HG02763 (cell line): ENCODE measurements at regions not wholly inside any gene's neighbourhood (a gene's known extent, or its start where the extent isn't known, plus 50 kb on each side); places are given as distances from the start of the nearest gene placed in this dataset.
"Not testable (repeated sequence)": the region's sequence is repeated elsewhere in the genome, so short reads cannot be mapped to it uniquely, and the experiment has no call there.

ENCODE experiments used
- ATAC-seq: cut with Tn5 transposase; IDR thresholded peaks from one replicate; pipeline ENCODE4 v1.9.1; 2021; ENCODE audit warnings: mild to moderate bottlenecking, moderate library complexity; ENCODE audit not compliant: unreplicated experiment

GRCh38 chr2:139605668-139606067 is 825.5 kb upstream of the NXPH2 start:
- no peak for ATAC-seq

GRCh38 chr2:139600166-139600565 is 820.0 kb upstream of the NXPH2 start:
- ATAC-seq: no peak

GRCh38 chr2:139585101-139585500 is 804.9 kb upstream of the NXPH2 start:
- no peak for ATAC-seq

- no peak for ATAC-seq
Observed at GRCh38 chr2:139574371-139574770, 794.2 kb upstream of the NXPH2 start.

GRCh38 chr2:139556789-139557188 is 776.6 kb upstream of the NXPH2 start:
- ATAC-seq: no peak

- ATAC-seq: no peak
Observed at GRCh38 chr2:139550873-139551272, 770.7 kb upstream of the NXPH2 start.

- no peak for ATAC-seq
Observed at GRCh38 chr2:139550341-139550740, 770.2 kb upstream of the NXPH2 start.

- no peak for ATAC-seq
Observed at GRCh38 chr2:139544186-139544851, 764.1 kb upstream of the NXPH2 start.

- not testable (repeated sequence) for ATAC-seq
Observed at GRCh38 chr2:139538332-139539020, 758.3 kb upstream of the NXPH2 start.

GRCh38 chr2:139529080-139529479 is 748.9 kb upstream of the NXPH2 start:
- no peak for ATAC-seq

GRCh38 chr2:139526781-139527180 is 746.6 kb upstream of the NXPH2 start:
- no peak for ATAC-seq

- ATAC-seq: no peak
Observed at GRCh38 chr2:139518321-139518720, 738.1 kb upstream of the NXPH2 start.

- no peak for ATAC-seq
Observed at GRCh38 chr2:139514951-139515350, 734.8 kb upstream of the NXPH2 start.

- ATAC-seq: no peak
Observed at GRCh38 chr2:139495851-139496250, 715.7 kb upstream of the NXPH2 start.

GRCh38 chr2:139492131-139492680 is 712.0 kb upstream of the NXPH2 start:
- ATAC-seq: no peak

GRCh38 chr2:139480161-139480650 is 700.0 kb upstream of the NXPH2 start:
- no peak for ATAC-seq

GRCh38 chr2:139478165-139478914 is 698.1 kb upstream of the NXPH2 start:
- ATAC-seq: no peak

- no peak for ATAC-seq
Observed at GRCh38 chr2:139477618-139478017, 697.4 kb upstream of the NXPH2 start.

GRCh38 chr2:139469985-139470384 is 689.8 kb upstream of the NXPH2 start:
- no peak for ATAC-seq

GRCh38 chr2:139465789-139466188 is 685.6 kb upstream of the NXPH2 start:
- no peak for ATAC-seq

- no peak for ATAC-seq
Observed at GRCh38 chr2:139457873-139458272, 677.7 kb upstream of the NXPH2 start.
